ENCODE measurements at regions not wholly inside any gene's neighbourhood (a gene's known extent, or its start where the extent isn't known, plus 50 kb on each side); places are given as distances from the start of the nearest gene placed in this dataset.
"Not testable (repeated sequence)": the region's sequence is repeated elsewhere in the genome, so short reads cannot be mapped to it uniquely, and the experiment has no call there.

GRCh38 chr20:48498125-48498524, 329.7 kb downstream of the PREX1 start:
- H3K4me2 ChIP-seq (ENCODE audit: low read depth, low read length, poor library complexity, severe bottlenecking); H3K27me3 ChIP-seq (ENCODE audit: insufficient read depth, low read length, poor library complexity, severe bottlenecking); H4K20me1 ChIP-seq (ENCODE audit: insufficient read depth, low read length, poor library complexity, severe bottlenecking): not testable (repeated sequence)

GRCh38 chr20:48493966-48494365, 333.8 kb downstream of the PREX1 start:
- H3K79me2 ChIP-seq (ENCODE audit: insufficient read depth, low read length) = no peaks in the 10 kb centered on the region
- no peaks in the 10 kb centered on the region for H3K9me2 ChIP-seq (replicated peaks; ENCODE audit: low read depth, low read length)
- no peaks in the 10 kb centered on the region for H3K36me3 ChIP-seq (ENCODE audit: insufficient read depth, low read length)
- H3K27me3 ChIP-seq (ENCODE audit: insufficient read depth, low read length, poor library complexity, severe bottlenecking) = no peaks in the 10 kb centered on the region
- no peak overlapping the region for H3K9ac ChIP-seq (ENCODE audit: low read depth, low read length, poor library complexity, severe bottlenecking)
- H3K4me1 ChIP-seq (ENCODE audit: insufficient read depth, low read length, poor library complexity, severe bottlenecking) = no peaks in the 10 kb centered on the region
- TF ChIP-seq CTCF (conservative IDR thresholded peaks at IDR 0.05; ENCODE audit: low read length) (no peak), EZH2phosphoT487 (IDR thresholded peaks at IDR 0.05; ENCODE audit: borderline replicate concordance) (no peak)
- H4K20me1 ChIP-seq (ENCODE audit: insufficient read depth, low read length, poor library complexity, severe bottlenecking) = no peaks in the 10 kb centered on the region
- H2AFZ ChIP-seq (ENCODE audit: low read length) = no peak overlapping the region
- no peaks in the 10 kb centered on the region for H3F3A ChIP-seq (ENCODE audit: low read depth)
- no peak overlapping the region for H3K4me2 ChIP-seq (ENCODE audit: low read depth, low read length, poor library complexity, severe bottlenecking)
- H3K9me3 ChIP-seq (ENCODE audit: insufficient read depth, low read depth, low read length) = no peaks in the 10 kb centered on the region
- H3K4me3 ChIP-seq (ENCODE audit: low read length, poor library complexity, severe bottlenecking) = no peak overlapping the region

More at GRCh38 chr20:48498125-48498524, 329.7 kb downstream of the PREX1 start:
- H3K9me2 ChIP-seq (replicated peaks; ENCODE audit: low read depth, low read length); H3F3A ChIP-seq (ENCODE audit: low read depth); H3K9ac ChIP-seq (ENCODE audit: low read depth, low read length, poor library complexity, severe bottlenecking); H3K9me3 ChIP-seq (ENCODE audit: insufficient read depth, low read depth, low read length); H3K4me3 ChIP-seq (ENCODE audit: low read length, poor library complexity, severe bottlenecking); H3K36me3 ChIP-seq (ENCODE audit: insufficient read depth, low read length); H3K79me2 ChIP-seq (ENCODE audit: insufficient read depth, low read length); H3K4me1 ChIP-seq (ENCODE audit: insufficient read depth, low read length, poor library complexity, severe bottlenecking); H2AFZ ChIP-seq (ENCODE audit: low read length): not testable (repeated sequence)

- not testable (repeated sequence) for H3F3A ChIP-seq (ENCODE audit: low read depth)
These were observed 334.5 kb downstream of the PREX1 start for GRCh38 chr20:48493331-48493730.

GRCh38 chr20:48492715-48493070, 335.1 kb downstream of the PREX1 start:
- Histone ChIP-seq H3K4me3 (ENCODE audit: low read length, poor library complexity, severe bottlenecking) (no peak overlapping the region), H3K27me3 (ENCODE audit: insufficient read depth, low read length, poor library complexity, severe bottlenecking) (no peaks in the 10 kb centered on the region), H3K9me2 (replicated peaks; ENCODE audit: low read depth, low read length) (no peaks in the 10 kb centered on the region), H3K9ac (ENCODE audit: low read depth, low read length, poor library complexity, severe bottlenecking) (no peak overlapping the region), H3K79me2 (ENCODE audit: insufficient read depth, low read length) (no peaks in the 10 kb centered on the region), H3K36me3 (ENCODE audit: insufficient read depth, low read length) (no peaks in the 10 kb centered on the region), H3K9me3 (ENCODE audit: insufficient read depth, low read depth, low read length) (no peaks in the 10 kb centered on the region), H4K20me1 (ENCODE audit: insufficient read depth, low read length, poor library complexity, severe bottlenecking) (no peaks in the 10 kb centered on the region), H3K4me2 (ENCODE audit: low read depth, low read length, poor library complexity, severe bottlenecking) (no peak overlapping the region), H2AFZ (ENCODE audit: low read length) (no peak overlapping the region), H3K4me1 (ENCODE audit: insufficient read depth, low read length, poor library complexity, severe bottlenecking) (no peaks in the 10 kb centered on the region), H3F3A (ENCODE audit: low read depth) (no peaks in the 10 kb centered on the region)
- no peak for TF ChIP-seq EZH2phosphoT487 (IDR thresholded peaks at IDR 0.05; ENCODE audit: borderline replicate concordance)
- TF ChIP-seq CTCF (conservative IDR thresholded peaks at IDR 0.05; ENCODE audit: low read length) = no peak

More at GRCh38 chr20:48493331-48493730, 334.5 kb downstream of the PREX1 start:
- H3K4me2 ChIP-seq (ENCODE audit: low read depth, low read length, poor library complexity, severe bottlenecking); H2AFZ ChIP-seq (ENCODE audit: low read length); H3K27me3 ChIP-seq (ENCODE audit: insufficient read depth, low read length, poor library complexity, severe bottlenecking); H3K79me2 ChIP-seq (ENCODE audit: insufficient read depth, low read length); H3K4me1 ChIP-seq (ENCODE audit: insufficient read depth, low read length, poor library complexity, severe bottlenecking); H4K20me1 ChIP-seq (ENCODE audit: insufficient read depth, low read length, poor library complexity, severe bottlenecking); H3K9ac ChIP-seq (ENCODE audit: low read depth, low read length, poor library complexity, severe bottlenecking); H3K9me3 ChIP-seq (ENCODE audit: insufficient read depth, low read depth, low read length); H3K9me2 ChIP-seq (replicated peaks; ENCODE audit: low read depth, low read length); H3K4me3 ChIP-seq (ENCODE audit: low read length, poor library complexity, severe bottlenecking); H3K36me3 ChIP-seq (ENCODE audit: insufficient read depth, low read length): not testable (repeated sequence)
